GM12878 (cell line): ENCODE measurements at regions not wholly inside any gene's neighbourhood (a gene's known extent, or its start where the extent isn't known, plus 50 kb on each side); places are given as distances from the start of the nearest gene placed in this dataset.

Source experiments
- ATAC-seq: fragments of 200-7000 bp; cut with Tn5 transposase; 3 replicates; pipeline ENCODE4 v1.9.1; 2020; ENCODE audit warnings: mild to moderate bottlenecking, moderate library complexity
- BruUV-seq: library from RNA; stranded (reverse); fragments of 400-500 nt; replicated peaks from 2 replicates; lab custom pipeline; 2021; lab: Mats Ljungman, UMichigan
- CTCF ChIA-PET: fragments of 300-600 bp; sonication (Branson Sonifier 250); formaldehyde crosslinking; extraction: SDS; loops from one replicate; lab custom pipeline; 2021; ENCODE audit warnings: inconsistent platforms; lab: Yijun Ruan, JAX
- POLR2A ChIA-PET: fragments of 350-600 bp; formaldehyde crosslinking; extraction: SDS; loops from one replicate; lab custom pipeline; 2021; ENCODE audit warnings: inconsistent platforms; lab: Charles Lee
- RAD21 ChIA-PET: fragments of 300-600 bp; sonication (Branson Sonifier 250); formaldehyde crosslinking; loops from one replicate; lab custom pipeline; 2023; ENCODE audit warnings: antibody characterized with exemption; ENCODE audit not compliant: unreplicated experiment; lab: Charles Lee
- SMC1A ChIA-PET: fragments of 300-600 bp; sonication (Branson Sonifier 250); formaldehyde crosslinking; loops from one replicate; lab custom pipeline; 2023; ENCODE audit not compliant: unreplicated experiment, uncharacterized antibody; lab: Charles Lee
- DNase-seq: peaks from one replicate; pipeline ENCODE4 v3.0.0-alpha.2; 2011; ENCODE audit warnings: low read depth, low spot score
- FAIRE-seq: peaks from 3 replicates; lab custom pipeline; 2011; peaks lifted over from hg19 to GRCh38; lab: Jason Lieb, UNC
- H2AFZ ChIP-seq: 2 replicates; pipeline ENCODE4 v1.6.0; 2011; ENCODE audit warnings: low read depth, low read length, control low read depth; ENCODE audit not compliant: control insufficient read depth
- H3K27ac ChIP-seq: 2 replicates; pipeline ENCODE4 v1.5.1; 2011; ENCODE audit warnings: control low read depth; ENCODE audit not compliant: control insufficient read depth, insufficient read depth
- H3K27me3 ChIP-seq, 2 experiments: replicated peaks in 1 of 2; 2 replicates each; pipeline versions ENCODE4 v1.6.0 to v1.6.1; 2011; ENCODE audit warnings: low read length in 1 of 2; ENCODE audit not compliant: control insufficient read depth in 2 of 2, insufficient read depth in 2 of 2
- H3K36me3 ChIP-seq, 2 experiments: 2 replicates each; pipeline ENCODE4 v1.5.1; 2011; ENCODE audit warnings: low read length in 1 of 2; ENCODE audit not compliant: control insufficient read depth in 2 of 2, insufficient read depth in 2 of 2
- H3K4me1 ChIP-seq: 2 replicates; pipeline ENCODE4 v1.6.1; 2011; ENCODE audit warnings: mild to moderate bottlenecking, low read length, moderate library complexity, mixed read lengths; ENCODE audit not compliant: control insufficient read depth, insufficient read depth
- H3K4me2 ChIP-seq: 2 replicates; pipeline ENCODE4 v1.6.0; 2011; ENCODE audit warnings: control low read depth; ENCODE audit not compliant: control insufficient read depth, insufficient read depth
- H3K4me3 ChIP-seq: fragments of 200-600 bp; sonication (generic); 2 replicates; pipeline ENCODE4 v1.5.1; 2016
- H3K79me2 ChIP-seq: 2 replicates; pipeline ENCODE4 v1.6.0; 2011; ENCODE audit warnings: low read length; ENCODE audit not compliant: control insufficient read depth, insufficient read depth
- H3K9ac ChIP-seq: 2 replicates; pipeline ENCODE4 v1.8.0; 2011; ENCODE audit warnings: low read length, control low read depth, mixed read lengths; ENCODE audit not compliant: control insufficient read depth, insufficient read depth
- H3K9me3 ChIP-seq: replicated peaks from 3 replicates; pipeline ENCODE4 v1.5.1; 2011; ENCODE audit warnings: mild to moderate bottlenecking, low read length; ENCODE audit not compliant: control insufficient read depth, insufficient read depth
- H4K20me1 ChIP-seq: 2 replicates; pipeline ENCODE4 v1.6.0; 2011; ENCODE audit not compliant: control insufficient read depth, insufficient read depth
- BHLHE40 ChIP-seq, 2 experiments: fragments of 450-650 bp in 1 of 2; IDR thresholded peaks; 2 replicates each; pipeline ENCODE4 v1.6.1; 2011 to 2017; ENCODE audit warnings: low read depth in 2 of 2, borderline replicate concordance in 1 of 2, improper control_type of control experiment in 1 of 2, low read length in 1 of 2, mild to moderate bottlenecking in 1 of 2
- CREB1 ChIP-seq: IDR thresholded peaks from 2 replicates; pipeline ENCODE4 v1.6.1; 2012; ENCODE audit warnings: low read depth, mild to moderate bottlenecking, inconsistent platforms
- ETV6 ChIP-seq, 2 experiments: fragments of 450-650 bp in 1 of 2; IDR thresholded peaks in 1 of 2; conservative IDR thresholded peaks in 1 of 2; 2 replicates each; pipeline ENCODE4 v1.6.1; 2014; ENCODE audit warnings: antibody characterized with exemption in 1 of 2, borderline replicate concordance in 1 of 2, low read depth in 1 of 2, mild to moderate bottlenecking in 1 of 2, moderate library complexity in 1 of 2
- HCFC1 ChIP-seq: fragments of 150-350 bp; IDR thresholded peaks from 2 replicates; pipeline ENCODE4 v1.6.1; 2014; ENCODE audit warnings: low read length
- LARP7 ChIP-seq: fragments of 450-650 bp; IDR thresholded peaks from 2 replicates; pipeline ENCODE4 v1.6.1; 2017; ENCODE audit warnings: mild to moderate bottlenecking
- NBN ChIP-seq: fragments of 450-650 bp; IDR thresholded peaks from 2 replicates; pipeline ENCODE4 v1.6.1; 2016
- NR2C2 ChIP-seq: IDR thresholded peaks from 2 replicates; pipeline ENCODE4 v1.6.1; 2011; ENCODE audit warnings: borderline replicate concordance, low read depth; ENCODE audit not compliant: control insufficient read depth, insufficient read length
- PRDM15 ChIP-seq: fragments of 450-650 bp; formaldehyde crosslinking; IDR thresholded peaks from 2 replicates; pipeline ENCODE4 v1.4.0; 2020; ENCODE audit warnings: mild to moderate bottlenecking, moderate library complexity
- RAD21 ChIP-seq: IDR thresholded peaks from 2 replicates; pipeline ENCODE4 v1.6.1; 2011; ENCODE audit warnings: mild to moderate bottlenecking, low read depth, low read length, moderate library complexity; ENCODE audit not compliant: insufficient read depth
- RAD51 ChIP-seq: fragments of 450-650 bp; IDR thresholded peaks from 2 replicates; pipeline ENCODE4 v1.6.1; 2016; ENCODE audit warnings: moderate library complexity, mild to moderate bottlenecking, inconsistent platforms
- RUNX3 ChIP-seq: IDR thresholded peaks from 2 replicates; pipeline ENCODE4 v1.6.1; 2012; ENCODE audit warnings: low read length, inconsistent platforms
- SPI1 ChIP-seq: IDR thresholded peaks from 2 replicates; pipeline ENCODE4 v1.6.1; 2011; ENCODE audit warnings: low read depth, mild to moderate bottlenecking, low read length, moderate library complexity, borderline replicate concordance; ENCODE audit not compliant: insufficient read depth
- SUZ12 ChIP-seq: fragments of 200-600 bp; sonication (generic); IDR thresholded peaks from one replicate; pipeline ENCODE4 v1.6.1; 2018; ENCODE audit warnings: antibody characterized with exemption, mild to moderate bottlenecking; ENCODE audit not compliant: unreplicated experiment
- TCF3 ChIP-seq: IDR thresholded peaks from 2 replicates; pipeline ENCODE4 v1.6.1; 2012; ENCODE audit warnings: low read depth, mild to moderate bottlenecking, low read length, borderline replicate concordance; ENCODE audit not compliant: insufficient read depth
- ZNF217 ChIP-seq: fragments of 450-650 bp; IDR thresholded peaks from 2 replicates; pipeline ENCODE4 v1.6.1; 2017; ENCODE audit warnings: antibody characterized with exemption, mild to moderate bottlenecking
- WGBS: methylation state at CpG from one replicate; pipeline ENCODE4 v1.1.6; 2016; ENCODE audit warnings: low lambda C conversion rate; ENCODE audit not compliant: insufficient replicate concordance, insufficient coverage; ENCODE audit errors: missing lambda C conversion rate; 5-methylcytosine and 5-hydroxymethylcytosine counted together
- in situ Hi-C: fragments of 300-500 bp; cut with MboI; formaldehyde crosslinking; loops from 9 replicates; pipeline ENCODE4 v1.14.3; 2018; ENCODE audit warnings: mixed read lengths
- intact Hi-C: fragments of 100-400 bp; cut with micrococcal nuclease; formaldehyde crosslinking; loops from one replicate; pipeline ENCODE4 v1.14.2; 2022; ENCODE audit not compliant: unreplicated experiment
- TF ChIP-seq, protein P1 (sequence below): IDR thresholded peaks from 2 replicates; pipeline ENCODE4 v1.6.1; 2011; ENCODE audit warnings: low read depth, mild to moderate bottlenecking, low read length, moderate library complexity, borderline replicate concordance; ENCODE audit errors: extremely low read depth

- ChIA-PET SMC1A (no interaction called here), RAD21 (no interaction called here), POLR2A (no interaction called here), CTCF (interaction anchor here (0.6 to 0.7 kb wide), 2 partner anchors 223 to 241 kb away, joined by 4 read pairs; no protein-coding TSS in a partner anchor)
- Histone ChIP-seq H3K9ac (no peak overlapping the region), H3K27me3 (no peaks in the 10 kb centered on the region), H4K20me1 (no peaks in the 10 kb centered on the region), H3K4me2 (no peak overlapping the region), H3K79me2 (no peaks in the 10 kb centered on the region), H3K27ac (no peak overlapping the region), H3K4me1 (no peaks in the 10 kb centered on the region), H3K9me3 (no peaks in the 10 kb centered on the region), H2AFZ (no peak overlapping the region), H3K36me3 (no peaks in the 10 kb centered on the region), H3K4me3 (no peak overlapping the region)
- DNase-seq (no peak), ATAC-seq (no peak), FAIRE-seq (no peak)
- intact Hi-C loops (no loop called here), in situ Hi-C loops (no loop called here)
- no TSS peak for BruUV-seq
- TF ChIP-seq SUZ12 (no peak), RUNX3 (no peak), CREB1 (no peak)
- TF ChIP-seq, protein P1, sequence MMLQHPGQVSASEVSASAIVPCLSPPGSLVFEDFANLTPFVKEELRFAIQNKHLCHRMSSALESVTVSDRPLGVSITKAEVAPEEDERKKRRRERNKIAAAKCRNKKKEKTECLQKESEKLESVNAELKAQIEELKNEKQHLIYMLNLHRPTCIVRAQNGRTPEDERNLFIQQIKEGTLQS = no peak
- 100% methylated on average over 3 of the region's 3 CpGs for WGBS
Observed at GRCh38 chr7:92915348-92915747, 79.0 kb upstream of the CDK6 start.

DNA sequence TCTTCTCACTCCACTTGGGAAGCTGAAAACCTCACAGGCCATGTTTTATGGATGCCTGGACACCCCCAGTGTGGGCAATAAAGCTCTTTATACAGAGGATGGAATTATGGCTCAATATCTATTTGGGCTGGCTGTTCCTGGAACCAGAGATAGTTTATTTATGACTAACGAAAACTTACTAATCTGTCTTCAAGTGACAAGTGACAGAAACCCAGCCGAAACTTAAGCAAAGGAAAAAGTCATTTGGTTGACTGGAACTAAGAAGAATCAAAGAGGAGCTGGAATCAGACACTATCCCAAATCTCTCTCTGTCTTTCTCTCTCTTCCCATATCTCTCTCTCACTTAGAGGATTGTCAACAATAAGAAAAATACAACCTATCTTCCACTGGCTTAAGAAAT is 78.3 kb upstream of the CDK6 start:
- H3K4me2 ChIP-seq = no peak overlapping the region
- ATAC-seq (no peak), DNase-seq (no peak), FAIRE-seq (no peak)
- no peak overlapping the region for H2AFZ ChIP-seq
- ChIA-PET RAD21 (no interaction called here), SMC1A (no interaction called here), POLR2A (no interaction called here), CTCF (no interaction called here)
- WGBS = 78% methylated on average over 2 of the region's 2 CpGs
- in situ Hi-C loops = no loop called here
- H3K27me3 ChIP-seq = no peaks in the 10 kb centered on the region
- BruUV-seq = no TSS peak
- no peak overlapping the region for H3K4me3 ChIP-seq
- no peaks in the 10 kb centered on the region for H3K79me2 ChIP-seq
- no peak overlapping the region for H3K27ac ChIP-seq
- no peaks in the 10 kb centered on the region for H4K20me1 ChIP-seq
- H3K4me1 ChIP-seq = no peaks in the 10 kb centered on the region
- intact Hi-C loops = no loop called here
- H3K9me3 ChIP-seq = no peaks in the 10 kb centered on the region
- H3K9ac ChIP-seq = no peak overlapping the region
- no peaks in the 10 kb centered on the region for H3K36me3 ChIP-seq
- TF ChIP-seq LARP7 (no peak), SPI1 (no peak), NBN (no peak), RAD21 (no peak), BHLHE40 (IDR thresholded peaks at IDR 0.05; ENCODE audit: borderline replicate concordance in 1 of 2, low read depth in 2 of 2, low read length in 1 of 2) (no peak), TCF3 (no peak), PRDM15 (no peak), ETV6 (conservative IDR thresholded peaks at IDR 0.05 in 1 of 2, IDR thresholded peaks at IDR 0.05 in 1 of 2; ENCODE audit: borderline replicate concordance in 1 of 2, low read depth in 1 of 2) (no peak), HCFC1 (no peak), ZNF217 (no peak), RAD51 (no peak), NR2C2 (no peak)
